GM18907 (cell line): ENCODE measurements at regions not wholly inside any gene's neighbourhood (a gene's known extent, or its start where the extent isn't known, plus 50 kb on each side); places are given as distances from the start of the nearest gene placed in this dataset.
"Not testable (repeated sequence)": the region's sequence is repeated elsewhere in the genome, so short reads cannot be mapped to it uniquely, and the experiment has no call there.

ENCODE experiments used
- ATAC-seq: cut with Tn5 transposase; IDR thresholded peaks from one replicate; pipeline ENCODE4 v1.9.1; 2021; ENCODE audit warnings: mild to moderate bottlenecking, moderate library complexity; ENCODE audit not compliant: unreplicated experiment

GRCh38 chrX:82528525-82528924 is 979.6 kb upstream of the POU3F4 start:
- ATAC-seq: no peak

DNA sequence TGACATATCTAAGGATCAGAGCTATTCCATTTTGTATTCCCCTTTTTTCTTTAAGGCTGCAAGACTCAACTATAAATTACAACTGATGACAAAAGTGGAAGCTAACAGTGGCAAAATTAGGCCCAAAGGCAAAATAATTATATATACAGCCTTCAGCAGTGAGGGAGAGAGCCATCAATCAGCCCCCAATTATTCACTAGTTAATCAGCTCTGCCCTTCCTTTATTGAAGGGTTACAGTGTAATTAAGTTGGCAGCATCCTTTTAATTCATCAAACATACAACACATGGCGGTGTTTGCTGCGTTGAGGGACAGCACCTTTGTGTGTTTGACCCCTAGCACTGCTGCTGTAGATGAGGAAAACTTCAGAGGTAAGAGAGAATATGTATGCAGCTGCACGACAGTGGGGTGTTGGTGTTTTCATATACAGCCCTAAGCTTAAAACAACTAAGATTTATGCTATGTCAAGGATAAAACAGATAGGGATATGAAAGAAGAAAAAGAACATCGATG is 973.9 kb upstream of the POU3F4 start:
- ATAC-seq: no peak

- not testable (repeated sequence) for ATAC-seq
Measured at GRCh38 chrX:82537205-82537604, 970.9 kb upstream of the POU3F4 start.

GRCh38 chrX:82541822-82542221 is 966.3 kb upstream of the POU3F4 start:
- ATAC-seq: no peak

- not testable (repeated sequence) for ATAC-seq
Measured at GRCh38 chrX:82552201-82552600, 955.9 kb upstream of the POU3F4 start.

- no peak for ATAC-seq
Measured at GRCh38 chrX:82556588-82556987, 951.5 kb upstream of the POU3F4 start.

GRCh38 chrX:82585868-82586267 is 922.2 kb upstream of the POU3F4 start:
- ATAC-seq: no peak

- ATAC-seq: no peak
Measured at GRCh38 chrX:82589410-82589809, 918.7 kb upstream of the POU3F4 start.

- ATAC-seq: no peak
Measured at GRCh38 chrX:82591421-82591820, 916.7 kb upstream of the POU3F4 start.

GRCh38 chrX:82626978-82627377 is 881.1 kb upstream of the POU3F4 start:
- no peak for ATAC-seq

DNA sequence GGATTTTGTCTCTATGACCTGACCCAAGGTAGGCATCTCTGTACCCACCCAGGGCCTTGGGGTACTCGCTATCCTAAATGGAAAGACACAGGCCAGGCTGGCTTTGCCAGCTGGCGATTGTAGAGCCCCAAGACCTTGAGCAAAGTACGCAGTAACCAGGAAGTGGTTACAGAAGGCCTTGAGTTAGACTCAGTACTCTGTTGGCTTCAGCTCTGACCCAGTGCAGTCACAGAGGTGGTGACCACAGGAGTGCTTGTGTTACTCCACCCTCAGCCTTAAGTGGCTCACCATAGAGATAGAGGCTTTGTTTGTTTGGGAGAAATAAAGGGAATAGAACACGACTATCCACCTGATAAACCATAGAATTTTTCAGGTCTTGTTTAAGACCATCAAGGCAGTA is 880.5 kb upstream of the POU3F4 start:
- no peak for ATAC-seq

DNA sequence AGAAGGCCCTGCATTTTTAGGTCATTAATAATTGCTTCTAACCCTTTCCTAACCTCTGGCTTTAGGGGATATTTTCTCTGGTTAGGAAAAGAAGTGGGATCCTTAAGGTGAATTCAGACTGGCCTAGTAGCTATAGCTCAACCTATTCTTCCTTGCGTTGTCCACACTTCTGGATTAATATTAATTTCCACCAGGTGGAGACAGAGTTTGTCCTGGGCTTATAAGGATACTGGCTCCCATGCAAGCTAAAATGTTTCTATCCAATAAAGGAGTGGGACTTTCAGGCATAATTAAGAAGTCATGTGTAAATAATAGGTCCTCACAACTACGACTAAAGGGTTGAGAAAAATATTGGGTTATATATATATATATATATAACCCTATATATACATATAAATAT is 860.0 kb upstream of the POU3F4 start:
- no peak for ATAC-seq

DNA sequence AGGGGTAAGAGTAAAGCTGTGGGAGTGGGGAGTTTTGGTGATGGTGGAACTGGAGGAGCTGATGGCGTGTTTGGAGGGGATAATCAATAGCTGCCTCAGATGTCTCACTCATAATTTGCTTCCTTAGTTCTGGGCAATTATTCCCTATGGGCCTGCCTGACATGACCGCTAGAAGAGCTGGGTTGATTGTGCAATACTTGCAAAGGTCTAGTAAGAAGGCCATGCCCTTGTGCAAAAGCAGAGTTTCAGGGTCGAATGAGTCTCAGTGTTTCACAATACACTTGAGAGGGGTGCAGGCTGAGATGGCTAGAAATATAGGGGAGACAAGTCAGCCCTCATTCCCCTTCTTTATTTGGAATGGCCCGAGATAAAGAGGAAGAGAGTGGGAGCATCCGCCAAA is 858.4 kb upstream of the POU3F4 start:
- no peak for ATAC-seq

- ATAC-seq: no peak
Measured at GRCh38 chrX:82658492-82658891, 849.6 kb upstream of the POU3F4 start.

DNA sequence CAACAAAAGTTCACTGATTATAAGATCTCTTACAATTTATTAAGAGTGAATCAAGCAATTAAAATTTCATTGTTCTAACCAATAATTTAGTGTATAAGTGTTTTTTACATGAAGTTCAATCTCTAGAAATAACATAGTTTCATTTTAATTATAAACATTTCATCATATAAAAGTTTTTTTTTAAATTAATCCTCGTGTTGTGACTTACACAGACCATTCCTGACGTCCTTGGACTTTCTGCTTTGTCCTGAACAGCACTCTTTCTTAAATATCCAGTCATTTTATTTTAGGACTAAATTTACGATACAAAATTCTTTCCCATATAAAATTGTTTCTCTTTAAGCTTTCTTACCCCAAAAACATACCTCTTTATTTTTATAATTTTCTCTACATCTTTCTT is 841.7 kb upstream of the POU3F4 start:
- ATAC-seq: no peak

- ATAC-seq: no peak
Measured at GRCh38 chrX:82675104-82675503, 833.0 kb upstream of the POU3F4 start.

GRCh38 chrX:82676386-82676785 is 831.7 kb upstream of the POU3F4 start:
- ATAC-seq: no peak

GRCh38 chrX:82677286-82677685 is 830.8 kb upstream of the POU3F4 start:
- ATAC-seq: no peak

DNA sequence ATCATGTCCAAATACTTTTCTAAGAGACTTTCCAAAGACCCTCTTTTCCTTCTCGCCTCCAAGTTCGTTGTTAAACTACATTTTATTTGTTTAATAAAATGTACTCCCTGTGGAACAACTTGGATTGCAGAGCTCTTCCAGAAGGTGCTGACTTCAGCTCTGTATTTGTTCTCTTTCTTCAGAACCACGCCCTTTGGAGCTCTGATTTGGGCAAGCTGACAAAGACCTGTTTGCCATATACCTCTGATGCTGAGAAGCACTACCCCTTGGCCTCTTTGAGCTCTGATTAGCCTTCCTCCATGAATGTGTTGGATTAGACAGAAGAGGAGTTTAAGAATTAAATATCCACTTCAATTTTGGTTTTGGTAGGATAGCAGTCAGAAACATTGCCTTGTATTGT is 815.1 kb upstream of the POU3F4 start:
- ATAC-seq: no peak

DNA sequence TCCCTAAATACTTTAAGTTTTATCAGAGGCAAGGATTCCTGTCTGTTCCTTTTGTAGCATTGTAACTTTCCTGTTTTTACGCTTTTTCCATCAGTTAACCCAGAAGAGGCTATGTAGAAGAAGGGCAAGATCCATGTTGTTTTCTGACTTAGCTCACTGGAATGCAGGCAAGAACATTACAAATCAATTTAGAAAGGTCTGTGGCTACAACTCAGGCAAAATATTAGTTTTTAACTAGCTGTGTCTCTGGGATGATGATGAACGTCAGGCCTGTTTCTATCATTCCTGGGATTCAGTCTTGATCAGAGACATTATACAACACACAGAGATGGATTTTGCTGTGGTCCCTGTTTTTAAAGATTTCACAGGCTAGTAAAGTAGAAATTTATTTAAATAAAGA is 813.0 kb upstream of the POU3F4 start:
- ATAC-seq: no peak

- no peak for ATAC-seq
Measured at GRCh38 chrX:82703551-82703950, 804.5 kb upstream of the POU3F4 start.

- ATAC-seq: no peak
Measured at GRCh38 chrX:82711457-82711856, 796.6 kb upstream of the POU3F4 start.

- ATAC-seq: no peak
Measured at GRCh38 chrX:82721891-82722290, 786.2 kb upstream of the POU3F4 start.

DNA sequence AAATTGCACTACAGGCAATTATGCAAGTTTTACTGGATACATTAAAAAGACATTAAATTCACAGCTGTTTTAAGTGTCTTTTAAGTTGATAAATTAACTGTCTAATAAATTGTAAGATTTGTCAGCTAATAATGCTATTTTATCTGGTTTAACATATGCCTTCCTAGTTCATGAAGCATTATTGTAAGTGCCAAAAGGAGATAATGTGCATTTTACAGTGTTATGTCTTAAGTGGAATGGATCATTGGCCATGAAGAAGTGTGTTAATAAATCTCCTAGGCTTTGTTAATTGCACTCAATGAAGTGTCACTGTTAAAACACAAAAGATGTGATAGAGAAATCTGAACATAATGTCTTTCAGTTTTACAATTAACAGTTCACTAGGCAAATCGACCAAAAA is 784.3 kb upstream of the POU3F4 start:
- no peak for ATAC-seq
